ENCODE measurements at regions not wholly inside any gene's neighbourhood (a gene's known extent, or its start where the extent isn't known, plus 50 kb on each side); places are given as distances from the start of the nearest gene placed in this dataset.
"Not testable (repeated sequence)": the region's sequence is repeated elsewhere in the genome, so short reads cannot be mapped to it uniquely, and the experiment has no call there.

- not testable (repeated sequence) for TF ChIP-seq CTCF (IDR thresholded peaks at IDR 0.05; ENCODE audit: low read depth, low read length, missing input control); RXRA (IDR thresholded peaks at IDR 0.05); ATF3 (IDR thresholded peaks at IDR 0.05); EGR1 (IDR thresholded peaks at IDR 0.05; ENCODE audit: low read depth in 2 of 2); JUND (IDR thresholded peaks at IDR 0.05)
- TF ChIP-seq, protein P1, sequence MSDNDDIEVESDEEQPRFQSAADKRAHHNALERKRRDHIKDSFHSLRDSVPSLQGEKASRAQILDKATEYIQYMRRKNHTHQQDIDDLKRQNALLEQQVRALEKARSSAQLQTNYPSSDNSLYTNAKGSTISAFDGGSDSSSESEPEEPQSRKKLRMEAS (IDR thresholded peaks at IDR 0.05), result not testable (repeated sequence)
Measured at GRCh38 chr9:63881386-63881785, 1403.6 kb downstream of the FOXD4L5 start.
